DOHH2 (cell line): ENCODE measurements at regions not wholly inside any gene's neighbourhood (a gene's known extent, or its start where the extent isn't known, plus 50 kb on each side); places are given as distances from the start of the nearest gene placed in this dataset.

ENCODE experiments used
- H3F3A ChIP-seq: fragments of 200-600 bp; sonication (generic), shearing (Covaris generic); 2 replicates; pipeline ENCODE4 v1.6.0; 2016; ENCODE audit warnings: antibody characterized with exemption, mild to moderate bottlenecking; ENCODE audit not compliant: control insufficient read depth, insufficient read depth
- H3K27ac ChIP-seq: fragments of 200-600 bp; sonication (generic); 2 replicates; pipeline ENCODE4 v1.5.1; 2014; ENCODE audit warnings: low read depth, mild to moderate bottlenecking, low read length, moderate library complexity
- H3K27me3 ChIP-seq: fragments of 200-600 bp; sonication (generic); 2 replicates; pipeline ENCODE4 v1.6.1; 2014; ENCODE audit warnings: mild to moderate bottlenecking, low read length, mixed read lengths; ENCODE audit not compliant: control insufficient read depth
- H3K36me3 ChIP-seq: fragments of 200-600 bp; sonication (generic); 2 replicates; pipeline ENCODE4 v1.6.1; 2014; ENCODE audit warnings: mild to moderate bottlenecking, low read length, moderate library complexity, mixed read lengths; ENCODE audit not compliant: control insufficient read depth
- H3K4me1 ChIP-seq: fragments of 200-600 bp; sonication (generic); 2 replicates; pipeline ENCODE4 v1.6.1; 2014; ENCODE audit warnings: mild to moderate bottlenecking, low read length, mixed read lengths; ENCODE audit not compliant: control insufficient read depth
- H3K4me2 ChIP-seq: fragments of 200-600 bp; sonication (generic); 2 replicates; pipeline ENCODE4 v1.6.0; 2014; ENCODE audit warnings: mild to moderate bottlenecking, low read length, moderate library complexity
- H3K4me3 ChIP-seq: fragments of 200-600 bp; sonication (generic); 2 replicates; pipeline ENCODE4 v1.5.1; 2014; ENCODE audit warnings: mild to moderate bottlenecking, low read length, mixed read lengths
- H3K79me2 ChIP-seq: fragments of 200-600 bp; sonication (generic); 2 replicates; pipeline ENCODE4 v1.6.1; 2014; ENCODE audit warnings: mild to moderate bottlenecking, low read length, mixed read lengths; ENCODE audit not compliant: control insufficient read depth
- H3K9me2 ChIP-seq: fragments of 200-600 bp; sonication (generic); replicated peaks from 2 replicates; pipeline ENCODE4 v1.6.1; 2014; ENCODE audit warnings: mild to moderate bottlenecking, low read length, mixed read lengths; ENCODE audit not compliant: control insufficient read depth
- H3K9me3 ChIP-seq: fragments of 200-600 bp; sonication (generic); 2 replicates; pipeline ENCODE4 v1.6.1; 2014; ENCODE audit warnings: antibody characterized with exemption, low read length, mixed read lengths; ENCODE audit not compliant: control insufficient read depth, insufficient read depth
- H4K20me1 ChIP-seq: fragments of 200-600 bp; sonication (generic); 2 replicates; pipeline ENCODE4 v1.6.0; 2014; ENCODE audit warnings: low read depth, mild to moderate bottlenecking, antibody characterized with exemption, low read length, moderate library complexity; ENCODE audit not compliant: control insufficient read depth, insufficient read depth
- EZH2phosphoT487 ChIP-seq: fragments of 200-600 bp; sonication (generic); IDR thresholded peaks from 2 replicates; pipeline ENCODE4 v1.6.1; 2017; ENCODE audit warnings: borderline replicate concordance, mild to moderate bottlenecking, antibody characterized with exemption, low read length, moderate library complexity, mixed read lengths
- TF ChIP-seq, protein P1 (sequence below): fragments of 200-600 bp; sonication (generic); IDR thresholded peaks from one replicate; pipeline ENCODE4 v1.5.1; 2014; ENCODE audit warnings: antibody characterized with exemption, mild to moderate bottlenecking, low read depth, low read length; ENCODE audit not compliant: poor library complexity, severe bottlenecking

GRCh38 chr5:114780290-114780689 lies 389.4 kb downstream of the TRIM36 start:
- no peaks in the 10 kb centered on the region for H3K79me2 ChIP-seq
- TF ChIP-seq, protein P1, sequence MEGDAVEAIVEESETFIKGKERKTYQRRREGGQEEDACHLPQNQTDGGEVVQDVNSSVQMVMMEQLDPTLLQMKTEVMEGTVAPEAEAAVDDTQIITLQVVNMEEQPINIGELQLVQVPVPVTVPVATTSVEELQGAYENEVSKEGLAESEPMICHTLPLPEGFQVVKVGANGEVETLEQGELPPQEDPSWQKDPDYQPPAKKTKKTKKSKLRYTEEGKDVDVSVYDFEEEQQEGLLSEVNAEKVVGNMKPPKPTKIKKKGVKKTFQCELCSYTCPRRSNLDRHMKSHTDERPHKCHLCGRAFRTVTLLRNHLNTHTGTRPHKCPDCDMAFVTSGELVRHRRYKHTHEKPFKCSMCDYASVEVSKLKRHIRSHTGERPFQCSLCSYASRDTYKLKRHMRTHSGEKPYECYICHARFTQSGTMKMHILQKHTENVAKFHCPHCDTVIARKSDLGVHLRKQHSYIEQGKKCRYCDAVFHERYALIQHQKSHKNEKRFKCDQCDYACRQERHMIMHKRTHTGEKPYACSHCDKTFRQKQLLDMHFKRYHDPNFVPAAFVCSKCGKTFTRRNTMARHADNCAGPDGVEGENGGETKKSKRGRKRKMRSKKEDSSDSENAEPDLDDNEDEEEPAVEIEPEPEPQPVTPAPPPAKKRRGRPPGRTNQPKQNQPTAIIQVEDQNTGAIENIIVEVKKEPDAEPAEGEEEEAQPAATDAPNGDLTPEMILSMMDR = no peak
- TF ChIP-seq EZH2phosphoT487 = no peak
- no peaks in the 10 kb centered on the region for H3K9me3 ChIP-seq
- no peaks in the 10 kb centered on the region for H3K4me1 ChIP-seq
- H3F3A ChIP-seq = no peaks in the 10 kb centered on the region
- H3K9me2 ChIP-seq = no peaks in the 10 kb centered on the region
- no peaks in the 10 kb centered on the region for H3K36me3 ChIP-seq
- H3K27ac ChIP-seq = no peak overlapping the region
- H3K4me3 ChIP-seq = no peak overlapping the region
- H3K27me3 ChIP-seq = no peaks in the 10 kb centered on the region
- no peak overlapping the region for H3K4me2 ChIP-seq
- H4K20me1 ChIP-seq = no peaks in the 10 kb centered on the region

DNA sequence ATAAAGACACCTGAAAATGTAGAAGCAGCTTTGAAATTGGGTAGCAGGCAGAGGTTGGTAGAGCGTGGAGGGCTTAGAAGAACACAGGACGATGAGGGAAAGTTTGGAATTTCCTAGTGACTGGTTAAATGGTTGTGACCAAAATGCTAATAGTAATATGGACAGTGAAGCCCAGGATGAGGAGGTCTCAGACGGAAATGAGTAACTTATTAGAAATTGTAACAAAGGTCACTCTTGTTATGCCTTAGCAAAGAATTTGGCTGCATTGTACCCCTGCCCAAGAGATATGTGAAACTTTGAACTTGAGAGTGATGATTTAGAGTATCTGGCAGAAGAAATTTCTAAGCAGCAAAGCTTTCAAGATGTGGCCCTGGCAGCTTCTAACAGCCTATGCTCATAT lies 382.5 kb downstream of the KCNN2 start:
- H3F3A ChIP-seq = no peaks in the 10 kb centered on the region
- no peaks in the 10 kb centered on the region for H3K9me2 ChIP-seq
- H3K27ac ChIP-seq = no peak overlapping the region
- TF ChIP-seq, protein P1 = no peak
- TF ChIP-seq EZH2phosphoT487 = no peak
- no peak overlapping the region for H3K4me2 ChIP-seq
- no peaks in the 10 kb centered on the region for H3K9me3 ChIP-seq
- H3K36me3 ChIP-seq = no peaks in the 10 kb centered on the region
- no peaks in the 10 kb centered on the region for H3K79me2 ChIP-seq
- H3K27me3 ChIP-seq = no peaks in the 10 kb centered on the region
- H3K4me1 ChIP-seq = no peaks in the 10 kb centered on the region
- no peaks in the 10 kb centered on the region for H4K20me1 ChIP-seq
- H3K4me3 ChIP-seq = no peak overlapping the region

DNA sequence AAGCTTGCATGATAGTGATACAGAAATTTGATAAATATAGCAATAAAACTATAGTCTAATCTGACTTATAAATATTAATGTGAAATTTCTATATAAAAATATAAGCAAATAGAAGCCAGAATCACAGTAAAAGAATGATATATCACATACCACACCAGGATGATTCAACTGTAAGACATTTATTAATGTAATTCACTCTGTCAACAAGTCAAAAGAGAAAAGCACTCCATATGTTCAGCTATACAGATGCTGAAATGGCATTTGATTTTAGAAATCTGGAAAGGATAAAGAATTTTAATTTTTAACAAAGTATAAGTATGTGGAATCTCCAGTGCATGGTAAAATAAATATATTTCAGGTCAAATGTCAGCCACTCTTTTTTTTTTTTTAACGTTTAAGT lies 372.4 kb downstream of the KCNN2 start:
- Histone ChIP-seq H3K9me2 (no peaks in the 10 kb centered on the region), H3F3A (no peaks in the 10 kb centered on the region), H4K20me1 (no peaks in the 10 kb centered on the region), H3K4me1 (no peaks in the 10 kb centered on the region), H3K4me2 (no peak overlapping the region), H3K4me3 (no peak overlapping the region), H3K27me3 (no peaks in the 10 kb centered on the region), H3K79me2 (no peaks in the 10 kb centered on the region), H3K9me3 (no peaks in the 10 kb centered on the region), H3K36me3 (no peaks in the 10 kb centered on the region), H3K27ac (no peak overlapping the region)
- TF ChIP-seq EZH2phosphoT487 = no peak
- TF ChIP-seq, protein P1 = no peak

DNA sequence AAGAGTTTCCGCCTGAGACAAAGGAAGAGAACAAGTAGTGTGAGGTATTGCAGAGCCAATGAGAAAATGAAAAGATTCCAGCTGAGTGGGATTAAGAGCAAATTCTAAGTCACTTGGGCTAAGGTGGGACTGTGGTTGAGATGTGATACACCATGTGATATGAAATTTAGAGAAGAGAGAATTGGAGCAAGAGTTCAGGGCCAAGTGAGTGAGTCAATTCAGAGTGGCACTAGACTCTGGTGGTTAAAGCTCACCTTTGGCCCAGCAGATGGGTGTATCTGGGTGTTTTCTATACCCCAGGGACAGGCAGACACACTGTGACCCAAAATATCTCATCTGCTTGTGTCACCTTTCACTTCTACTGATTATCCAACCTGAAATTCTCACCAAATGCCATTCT lies 368.1 kb downstream of the KCNN2 start:
- TF ChIP-seq EZH2phosphoT487 = no peak
- TF ChIP-seq, protein P1 = no peak
- Histone ChIP-seq H3F3A (no peaks in the 10 kb centered on the region), H3K27me3 (no peaks in the 10 kb centered on the region), H3K4me1 (no peaks in the 10 kb centered on the region), H4K20me1 (no peaks in the 10 kb centered on the region), H3K27ac (no peak overlapping the region), H3K4me3 (no peak overlapping the region), H3K9me2 (no peaks in the 10 kb centered on the region), H3K9me3 (no peaks in the 10 kb centered on the region), H3K36me3 (no peaks in the 10 kb centered on the region), H3K4me2 (no peak overlapping the region), H3K79me2 (no peaks in the 10 kb centered on the region)
